ENCODE measurements at regions not wholly inside any gene's neighbourhood (a gene's known extent, or its start where the extent isn't known, plus 50 kb on each side); places are given as distances from the start of the nearest gene placed in this dataset.
"Not testable (repeated sequence)": the region's sequence is repeated elsewhere in the genome, so short reads cannot be mapped to it uniquely, and the experiment has no call there.

- DNase-seq = no peak
Observed at GRCh38 chr4:28774344-28774743, 1913.7 kb downstream of the STIM2 start.

- no peak for DNase-seq
Observed at GRCh38 chr4:28776004-28776403, 1915.4 kb downstream of the STIM2 start.

- no peak for DNase-seq
Observed at GRCh38 chr4:28784188-28784587, 1923.5 kb downstream of the STIM2 start.

- DNase-seq = no peak
Observed at GRCh38 chr4:28787947-28788346, 1927.3 kb downstream of the STIM2 start.

GRCh38 chr4:28788929-28789490 lies 1928.4 kb downstream of the STIM2 start:
- no peak for DNase-seq

- DNase-seq = no peak
Observed at GRCh38 chr4:28792917-28793597, 1927.1 kb upstream of the PCDH7 start.

- DNase-seq = no peak
Observed at GRCh38 chr4:28799696-28800095, 1920.5 kb upstream of the PCDH7 start.

GRCh38 chr4:28811025-28811424 lies 1909.1 kb upstream of the PCDH7 start:
- no peak for DNase-seq

GRCh38 chr4:28822163-28822562 lies 1898.0 kb upstream of the PCDH7 start:
- no peak for DNase-seq

- DNase-seq = no peak
Observed at GRCh38 chr4:28827866-28828265, 1892.3 kb upstream of the PCDH7 start.

- no peak for DNase-seq
Observed at GRCh38 chr4:28831867-28832266, 1888.3 kb upstream of the PCDH7 start.

- no peak for DNase-seq
Observed at GRCh38 chr4:28832444-28832843, 1887.7 kb upstream of the PCDH7 start.

- DNase-seq = no peak
Observed at GRCh38 chr4:28834120-28834519, 1886.0 kb upstream of the PCDH7 start.

- DNase-seq = no peak
Observed at GRCh38 chr4:28835501-28835900, 1884.7 kb upstream of the PCDH7 start.

GRCh38 chr4:28842271-28842670 lies 1877.9 kb upstream of the PCDH7 start:
- no peak for DNase-seq

- no peak for DNase-seq
Observed at GRCh38 chr4:28845158-28845557, 1875.0 kb upstream of the PCDH7 start.

- not testable (repeated sequence) for DNase-seq
Observed at GRCh38 chr4:28857028-28857427, 1863.1 kb upstream of the PCDH7 start.

GRCh38 chr4:28868841-28869240 lies 1851.3 kb upstream of the PCDH7 start:
- DNase-seq = no peak

- no peak for DNase-seq
Observed at GRCh38 chr4:28879178-28879577, 1841.0 kb upstream of the PCDH7 start.

GRCh38 chr4:28879900-28880299 lies 1840.3 kb upstream of the PCDH7 start:
- no peak for DNase-seq

GRCh38 chr4:28883211-28883610 lies 1837.0 kb upstream of the PCDH7 start:
- DNase-seq = no peak

- no peak for DNase-seq
Observed at GRCh38 chr4:28886934-28887333, 1833.2 kb upstream of the PCDH7 start.

- no peak for DNase-seq
Observed at GRCh38 chr4:28890949-28891775, 1829.0 kb upstream of the PCDH7 start.

GRCh38 chr4:28913466-28913865 lies 1806.7 kb upstream of the PCDH7 start:
- DNase-seq = no peak

Measured in stimulated activated CD4-positive, alpha-beta T cell treated with anti-CD3 and anti-CD28 coated beads, Interleukin-2, amount 100 ng/mL, for 48 hours (primary cell).